ENCODE measurements at regions not wholly inside any gene's neighbourhood (a gene's known extent, or its start where the extent isn't known, plus 50 kb on each side); places are given as distances from the start of the nearest gene placed in this dataset.

- CTCF ChIA-PET, result interaction anchor here (0.7 to 1.5 kb wide), 3 partner anchors 85 to 403 kb away, joined by 3 read pairs; no protein-coding TSS in a partner anchor
- TF ChIP-seq MXI1 (IDR thresholded peaks at IDR 0.05; ENCODE audit: low read depth, low read length) (no peak), FOXJ3 (CRISPR knock-in tag; IDR thresholded peaks at IDR 0.05) (no peak), ELF1 (IDR thresholded peaks at IDR 0.05) (no peak), USF1 (IDR thresholded peaks at IDR 0.05; ENCODE audit: borderline replicate concordance, low read depth) (no peak), RFX5 (IDR thresholded peaks at IDR 0.05; ENCODE audit: low read length) (no peak), TAF1 (IDR thresholded peaks at IDR 0.05; ENCODE audit: borderline replicate concordance, low read depth, low read length) (no peak), IRF3 (IDR thresholded peaks at IDR 0.05; ENCODE audit: low read depth, low read length) (no peak), REST (IDR thresholded peaks at IDR 0.05; ENCODE audit: low read depth, low read length) (no peak), EZH2phosphoT487 (IDR thresholded peaks at IDR 0.05; ENCODE audit: borderline replicate concordance, low read depth) (no peak), NFIC (IDR thresholded peaks at IDR 0.05; ENCODE audit: borderline replicate concordance) (no peak), RXRA (IDR thresholded peaks at IDR 0.05; ENCODE audit: borderline replicate concordance, low read depth) (no peak), RAD21 (IDR thresholded peaks at IDR 0.05; ENCODE audit: low read length) (no peak), TCF12 (IDR thresholded peaks at IDR 0.05) (no peak), GABPA (IDR thresholded peaks at IDR 0.05; ENCODE audit: low read depth) (no peak), JUND (IDR thresholded peaks at IDR 0.05) (no peak), POLR2AphosphoS5 (IDR thresholded peaks at IDR 0.05; ENCODE audit: low read depth, low read length) (no peak), FOXM1 (IDR thresholded peaks at IDR 0.05; ENCODE audit: low read depth) (no peak), CTCF (IDR thresholded peaks at IDR 0.05) (no peak), TEAD4 (IDR thresholded peaks at IDR 0.05; ENCODE audit: borderline replicate concordance, insufficient read depth) (no peak), NRF1 (IDR thresholded peaks at IDR 0.05; ENCODE audit: low read depth, low read length) (no peak)
- H3K9me3 ChIP-seq, result no peaks in the 10 kb centered on the region
Measured at GRCh38 chr11:128242451-128242850, 344.9 kb downstream of the ETS1 start.

More at GRCh38 chr11:128242451-128242850, 344.9 kb downstream of the ETS1 start:
- WGBS (ENCODE audit: low lambda C conversion rate), result 85% methylated on average over 1 of the region's 1 CpG
- no peaks in the 10 kb centered on the region for H3F3A ChIP-seq (replicated peaks; ENCODE audit: insufficient read depth)
- no peak overlapping the region for H3K4me3 ChIP-seq (ENCODE audit: low read depth in 2 of 2, low read length in 1 of 2)
- no peaks in the 10 kb centered on the region for H3K79me2 ChIP-seq (ENCODE audit: insufficient read depth)
- H2AFZ ChIP-seq (ENCODE audit: low read depth), result no peak overlapping the region
- POLR2A ChIA-PET, result no interaction called here
- no peaks in the 10 kb centered on the region for H3K9me2 ChIP-seq
- H3K36me3 ChIP-seq (replicated peaks in 1 of 2; ENCODE audit: control insufficient read depth in 1 of 2, insufficient read depth in 2 of 2, low read length in 1 of 2), result no peaks in the 10 kb centered on the region
- no peak for DNase-seq
- no peaks in the 10 kb centered on the region for H3K27me3 ChIP-seq (ENCODE audit: insufficient read depth)
- no peak overlapping the region for H3K9ac ChIP-seq
- no peaks in the 10 kb centered on the region for H4K20me1 ChIP-seq (ENCODE audit: insufficient read depth)
- H3K4me1 ChIP-seq (ENCODE audit: control insufficient read depth in 1 of 2, insufficient read depth in 2 of 2, low read depth in 1 of 2, low read length in 1 of 2), result peaks cover 0 to 27% of the 10 kb centered on the region in 2 experiments; a peak in 2 of 4 replicates
- H3K4me2 ChIP-seq, result no peak overlapping the region
- no peak overlapping the region; a peak in 1 of 4 replicates for H3K27ac ChIP-seq (ENCODE audit: low read depth in 2 of 2, low read length in 1 of 2)

All from SK-N-SH (cell line).